CD4-positive, alpha-beta T cell treated with Interleukin-6 at 100 ng/mL for 8 hours (primary cell): ENCODE measurements at regions not wholly inside any gene's neighbourhood (a gene's known extent, or its start where the extent isn't known, plus 50 kb on each side); places are given as distances from the start of the nearest gene placed in this dataset.
"Not testable (repeated sequence)": the region's sequence is repeated elsewhere in the genome, so short reads cannot be mapped to it uniquely, and the experiment has no call there.

ENCODE experiments used
- DNase-seq: peaks from one replicate; pipeline ENCODE4 v3.0.0-alpha.2; 2020; ENCODE audit warnings: mixed read lengths, low spot score

- DNase-seq, result no peak
Measured at GRCh38 chr3:14252321-14253021, 73.9 kb downstream of the LSM3 start.

GRCh38 chr3:14253022-14253706, 74.5 kb downstream of the LSM3 start:
- no peak for DNase-seq

- DNase-seq, result no peak
Measured at GRCh38 chr3:14253707-14254382, 75.2 kb downstream of the LSM3 start.

- no peak for DNase-seq
Measured at GRCh38 chr3:14254812-14255702, 76.4 kb downstream of the LSM3 start.

- DNase-seq, result no peak
Measured at GRCh38 chr3:14256046-14256445, 77.4 kb downstream of the LSM3 start.

GRCh38 chr3:14256561-14257342, 78.1 kb downstream of the LSM3 start:
- no peak for DNase-seq

- DNase-seq, result no peak
Measured at GRCh38 chr3:14258906-14259904, 80.6 kb downstream of the LSM3 start.

- DNase-seq, result no peak
Measured at GRCh38 chr3:14260463-14260862, 81.8 kb downstream of the LSM3 start.

- peak; percentile 74 for DNase-seq
Measured at GRCh38 chr3:14261229-14261628, 82.6 kb downstream of the LSM3 start.

- no peak for DNase-seq
Measured at GRCh38 chr3:14262212-14262611, 83.6 kb downstream of the LSM3 start.

GRCh38 chr3:14262867-14263266, 84.2 kb downstream of the LSM3 start:
- DNase-seq, result no peak

GRCh38 chr3:14263317-14264005, 84.8 kb downstream of the LSM3 start:
- DNase-seq, result no peak

GRCh38 chr3:14265246-14265962, 86.8 kb downstream of the LSM3 start:
- DNase-seq, result no peak

GRCh38 chr3:14266361-14266760, 87.7 kb downstream of the LSM3 start:
- DNase-seq, result no peak

- no peak for DNase-seq
Measured at GRCh38 chr3:14267976-14268375, 89.4 kb downstream of the LSM3 start.

- no peak for DNase-seq
Measured at GRCh38 chr3:14268897-14269296, 90.3 kb downstream of the LSM3 start.

GRCh38 chr3:14272041-14272958, 93.7 kb downstream of the LSM3 start:
- DNase-seq, result not testable (repeated sequence)
